GM19468 (cell line): ENCODE measurements at regions not wholly inside any gene's neighbourhood (a gene's known extent, or its start where the extent isn't known, plus 50 kb on each side); places are given as distances from the start of the nearest gene placed in this dataset.

ENCODE experiments used
- ATAC-seq: cut with Tn5 transposase; IDR thresholded peaks from one replicate; pipeline ENCODE4 v1.9.1; 2021; ENCODE audit warnings: mild to moderate bottlenecking, moderate library complexity, moderate number of reproducible peaks; ENCODE audit not compliant: unreplicated experiment; ENCODE audit errors: extremely low read depth

DNA sequence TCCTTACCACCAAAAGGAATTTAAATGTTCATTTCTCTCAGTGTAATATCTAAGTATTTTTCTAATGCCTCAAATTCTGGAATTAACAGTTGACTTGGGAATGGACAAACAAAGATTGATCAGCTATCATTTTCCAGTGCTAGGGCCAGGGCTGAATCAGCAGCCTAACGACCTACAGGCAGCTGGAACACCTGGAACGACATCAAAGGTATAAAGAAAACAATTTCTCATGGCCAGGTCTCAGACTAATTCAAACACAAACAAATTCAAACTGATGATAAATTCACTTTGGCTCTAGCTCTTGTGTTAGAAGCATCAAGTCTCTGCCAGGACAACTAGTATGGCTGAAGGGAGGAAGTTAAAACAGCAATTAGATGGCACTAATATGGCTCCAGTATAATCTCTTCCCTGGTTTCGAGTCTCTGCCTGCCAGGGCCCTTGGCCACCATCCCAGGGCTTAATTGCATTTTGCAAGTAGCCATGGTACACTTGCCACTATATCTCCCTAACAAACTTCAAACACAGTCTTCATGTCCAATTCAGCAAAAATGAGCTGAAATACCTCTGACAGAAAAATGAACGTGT lies 70.2 kb upstream of the FSHR start:
- ATAC-seq: no peak

DNA sequence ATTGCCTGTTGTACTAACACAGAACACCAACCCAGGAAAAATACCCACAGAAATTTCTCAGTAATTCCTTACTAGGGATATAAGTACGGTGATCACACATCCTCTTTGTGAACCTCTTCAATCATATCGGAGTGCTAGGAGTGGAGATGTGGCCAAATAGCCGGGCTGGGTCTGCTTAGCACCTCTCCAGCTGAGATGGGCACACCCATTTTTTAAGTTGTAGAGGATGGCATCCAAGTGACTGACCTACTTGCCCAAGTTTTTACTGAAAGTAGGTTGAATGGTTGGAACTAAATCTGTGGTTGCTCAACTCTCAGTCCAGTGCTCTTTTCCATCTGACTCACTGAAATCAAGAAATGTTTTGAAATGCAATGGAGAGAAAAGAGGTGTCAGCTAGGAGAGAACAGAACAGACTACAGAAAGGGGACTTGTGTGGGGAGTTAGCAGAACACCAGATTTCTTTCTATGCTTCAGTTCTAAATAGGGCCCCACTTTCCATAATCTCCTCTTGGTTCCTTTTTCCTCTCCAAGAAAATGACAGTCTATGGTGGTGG lies 68.7 kb upstream of the FSHR start:
- no peak for ATAC-seq

DNA sequence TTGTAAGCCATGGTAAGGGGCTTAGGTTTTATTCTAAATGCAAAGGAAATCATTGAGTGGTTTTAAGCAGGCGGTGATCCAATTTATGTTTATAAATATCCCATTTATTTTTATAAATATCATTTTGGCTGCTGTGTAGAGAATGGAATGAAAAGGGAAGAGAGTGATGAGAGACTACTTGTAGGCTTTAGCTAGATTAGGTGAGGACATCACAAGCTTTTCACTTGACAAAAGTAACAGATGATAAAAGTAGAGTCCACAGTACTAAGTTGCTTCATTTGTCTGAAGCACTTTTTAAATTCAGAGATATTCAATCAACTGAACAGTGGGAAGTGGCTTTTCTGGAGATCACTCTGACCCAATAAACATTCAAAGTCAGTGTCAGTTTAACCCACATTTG lies 65.4 kb upstream of the FSHR start:
- no peak for ATAC-seq

DNA sequence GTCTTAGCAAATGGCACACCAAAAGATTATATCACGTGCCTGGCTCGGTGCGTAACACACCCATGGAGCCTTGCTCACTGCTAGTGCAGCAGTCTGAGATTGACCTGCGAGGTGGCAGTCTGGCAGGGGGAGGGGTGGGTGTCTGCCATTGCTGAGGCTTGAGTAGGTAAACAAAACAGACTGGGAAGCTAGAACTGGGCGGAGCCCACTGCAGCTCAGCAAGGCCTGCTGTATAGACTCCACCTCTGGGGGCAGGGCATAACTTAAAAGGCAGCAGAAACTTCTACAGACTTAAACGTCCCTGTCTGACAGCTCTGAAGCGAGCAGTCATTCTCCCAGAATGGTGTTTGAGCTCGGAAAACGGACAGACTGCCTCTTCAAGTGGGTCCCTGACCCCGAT lies 55.9 kb upstream of the FSHR start:
- no peak for ATAC-seq

DNA sequence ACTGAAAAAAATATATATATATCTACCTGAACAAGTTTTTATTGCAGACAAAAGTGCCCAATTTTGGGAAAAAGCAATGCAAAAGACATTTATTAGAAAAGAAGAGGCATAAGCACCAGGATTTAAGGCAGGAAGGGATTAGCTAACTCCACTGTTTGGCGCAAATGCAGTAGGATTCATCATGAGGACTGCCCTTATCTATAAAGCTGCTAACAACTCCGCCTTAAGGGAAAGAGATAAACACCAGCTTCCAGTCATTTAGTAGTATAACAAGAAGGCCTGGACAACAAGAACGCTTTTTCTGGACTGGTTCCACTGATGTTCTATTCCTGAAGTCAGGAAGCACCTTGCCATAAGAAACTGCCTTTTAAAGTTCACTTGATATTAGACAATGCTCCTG lies 52.9 kb upstream of the FSHR start:
- no peak for ATAC-seq
